ENCODE measurements at regions not wholly inside any gene's neighbourhood (a gene's known extent, or its start where the extent isn't known, plus 50 kb on each side); places are given as distances from the start of the nearest gene placed in this dataset.
A peak's percentile ranks its signal among the peaks of the same experiment; 100 is the strongest.

- H3K14ac ChIP-seq (ENCODE audit: insufficient read depth, low read length): no peak overlapping the region
- H2BK120ac ChIP-seq (ENCODE audit: low read depth, low read length, poor library complexity, severe bottlenecking): no peak overlapping the region
- H3K4me3 Mint-ChIP-seq: no peak overlapping the region; a peak in 1 of 5 replicates
- H2BK12ac ChIP-seq (ENCODE audit: insufficient read length, low read depth, low read length): no peak overlapping the region
- no peaks in the 10 kb centered on the region for H3K9me3 Mint-ChIP-seq
- H3K18ac ChIP-seq (ENCODE audit: insufficient read length, low read depth, low read length): no peak overlapping the region
- H3K36me3 Mint-ChIP-seq (ENCODE audit: insufficient read depth in 1 of 3, low read depth in 3 of 3): peaks cover 0 to 3% (median 2%) of the 10 kb centered on the region in 3 experiments; a peak in 2 of 7 replicates
- H3K27me3 Mint-ChIP-seq (ENCODE audit: low read depth): no peaks in the 10 kb centered on the region
- H4K8ac ChIP-seq (replicated peaks; ENCODE audit: insufficient read length, low read depth, low read length): no peak overlapping the region
- no peak overlapping the region for H2BK15ac ChIP-seq (ENCODE audit: low read depth, low read length)
- H3K79me1 ChIP-seq (ENCODE audit: insufficient read depth, low read depth, low read length, poor library complexity, severe bottlenecking): no peaks in the 10 kb centered on the region
- H3K4me1 Mint-ChIP-seq: peaks cover 17 to 25% of the 10 kb centered on the region in 2 experiments
- H2AK5ac ChIP-seq (ENCODE audit: insufficient read length, low read length): no peak overlapping the region
- H3K27me3 ChIP-seq (ENCODE audit: insufficient read depth, low read length): no peaks in the 10 kb centered on the region
- H2BK5ac ChIP-seq (ENCODE audit: insufficient read length, low read length): no peak overlapping the region
- peak overlapping the region in 2 of 3 experiments; percentile 51 to 86; a peak in 3 of 7 replicates for H3K27ac Mint-ChIP-seq
- H2AFZ ChIP-seq (ENCODE audit: low read length): no peak overlapping the region
- no peaks in the 10 kb centered on the region for H4K20me1 ChIP-seq (ENCODE audit: control insufficient read depth, insufficient read depth, insufficient read length)
- H2BK20ac ChIP-seq (ENCODE audit: low read depth, low read length, poor library complexity, severe bottlenecking): no peak overlapping the region
- no peak overlapping the region for H4K91ac ChIP-seq (ENCODE audit: insufficient read length, low read depth, low read length)
- no peaks in the 10 kb centered on the region; the same call in 1 of the 2 replicates for H3K4me1 ChIP-seq (ENCODE audit: insufficient read depth, low read length)
- H3T11ph ChIP-seq (ENCODE audit: low read length): no peak overlapping the region
- no peak overlapping the region for H3K9ac ChIP-seq (ENCODE audit: extremely low read depth, insufficient read length, low read length)
- no peak overlapping the region for H3K56ac ChIP-seq (ENCODE audit: insufficient read length, low read depth, low read length)
- no peaks in the 10 kb centered on the region for H3K23me2 ChIP-seq (ENCODE audit: insufficient read length, low read depth, low read length, poor library complexity, severe bottlenecking)
- peak; percentile 51; the same call in 2 of the 3 replicates for TF ChIP-seq CTCF (conservative IDR thresholded peaks at IDR 0.05)
- H4K5ac ChIP-seq (ENCODE audit: insufficient read length, low read depth, low read length): no peak overlapping the region
- WGBS (ENCODE audit: extremely low coverage, insufficient read length, low lambda C conversion rate): no CpG with 5 or more reads among the region's 1 CpG
- no peaks in the 10 kb centered on the region; the same call in 1 of the 2 replicates for H3K79me2 ChIP-seq (ENCODE audit: insufficient read depth, low read length)
- H3K9me3 ChIP-seq (ENCODE audit: control insufficient read depth, low read depth, low read length): no peaks in the 10 kb centered on the region
- no peak for DNase-seq
- no peak overlapping the region for H3K4me2 ChIP-seq (ENCODE audit: insufficient read depth, insufficient read length, low read length)
- H3K4ac ChIP-seq (ENCODE audit: low read depth, low read length): no peak overlapping the region
- no peak overlapping the region for H3K27ac ChIP-seq (ENCODE audit: insufficient read length, low read depth, low read length)
- H3K23ac ChIP-seq (ENCODE audit: insufficient read length, low read depth, low read length): no peak overlapping the region
These were observed 154.9 kb upstream of the TIAM1 start for GRCh38 chr21:31498985-31499384.
